ENCODE measurements at regions not wholly inside any gene's neighbourhood (a gene's known extent, or its start where the extent isn't known, plus 50 kb on each side); places are given as distances from the start of the nearest gene placed in this dataset.

DNA sequence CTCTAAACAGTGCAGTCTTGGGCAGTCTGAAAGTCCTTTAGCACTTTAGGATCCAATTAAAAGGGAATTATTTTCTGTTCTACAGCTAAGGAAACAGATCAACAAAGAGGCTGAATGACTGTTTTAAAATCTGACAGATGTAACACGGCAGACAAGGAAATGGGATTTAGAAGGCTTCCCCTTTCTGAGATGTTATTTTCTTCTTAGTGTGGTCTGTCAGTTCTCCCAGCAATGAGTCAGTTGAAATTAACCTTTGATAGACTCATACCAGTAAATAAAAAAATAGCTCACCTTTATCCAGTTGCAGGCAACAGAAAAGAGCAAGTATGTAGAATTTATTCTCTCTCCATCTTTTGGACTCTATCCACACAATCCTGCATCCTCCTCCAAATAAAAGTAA is 98.1 kb downstream of the NEDD1 start:
- Histone ChIP-seq H3K9me3 (ENCODE audit: insufficient read depth, low read depth) (no peaks in the 10 kb centered on the region), H3K4me3 (no peak overlapping the region), H3K27ac (no peak overlapping the region), H3K27me3 (ENCODE audit: insufficient read depth, low read depth) (peaks cover 31% of the 10 kb centered on the region), H3F3A (ENCODE audit: insufficient read depth, low read depth) (no peaks in the 10 kb centered on the region), H3K4me1 (replicated peaks; ENCODE audit: insufficient read depth) (no peaks in the 10 kb centered on the region), H3K36me3 (ENCODE audit: low read depth) (no peaks in the 10 kb centered on the region), H2AFZ (no peak overlapping the region), H3K79me2 (ENCODE audit: low read depth) (no peaks in the 10 kb centered on the region), H3K9me2 (ENCODE audit: insufficient read depth) (no peaks in the 10 kb centered on the region), H4K20me1 (ENCODE audit: insufficient read depth) (no peaks in the 10 kb centered on the region), H3K4me2 (no peak overlapping the region)
- TF ChIP-seq, protein P1, sequence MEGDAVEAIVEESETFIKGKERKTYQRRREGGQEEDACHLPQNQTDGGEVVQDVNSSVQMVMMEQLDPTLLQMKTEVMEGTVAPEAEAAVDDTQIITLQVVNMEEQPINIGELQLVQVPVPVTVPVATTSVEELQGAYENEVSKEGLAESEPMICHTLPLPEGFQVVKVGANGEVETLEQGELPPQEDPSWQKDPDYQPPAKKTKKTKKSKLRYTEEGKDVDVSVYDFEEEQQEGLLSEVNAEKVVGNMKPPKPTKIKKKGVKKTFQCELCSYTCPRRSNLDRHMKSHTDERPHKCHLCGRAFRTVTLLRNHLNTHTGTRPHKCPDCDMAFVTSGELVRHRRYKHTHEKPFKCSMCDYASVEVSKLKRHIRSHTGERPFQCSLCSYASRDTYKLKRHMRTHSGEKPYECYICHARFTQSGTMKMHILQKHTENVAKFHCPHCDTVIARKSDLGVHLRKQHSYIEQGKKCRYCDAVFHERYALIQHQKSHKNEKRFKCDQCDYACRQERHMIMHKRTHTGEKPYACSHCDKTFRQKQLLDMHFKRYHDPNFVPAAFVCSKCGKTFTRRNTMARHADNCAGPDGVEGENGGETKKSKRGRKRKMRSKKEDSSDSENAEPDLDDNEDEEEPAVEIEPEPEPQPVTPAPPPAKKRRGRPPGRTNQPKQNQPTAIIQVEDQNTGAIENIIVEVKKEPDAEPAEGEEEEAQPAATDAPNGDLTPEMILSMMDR (conservative IDR thresholded peaks at IDR 0.05), result no peak
- intact Hi-C loops (cut with micrococcal nuclease; ENCODE audit: unreplicated experiment), result no loop called here
- BruUV-seq (replicated peaks), result no TSS peak
- ChIA-PET CTCF (no interaction called here), POLR2A (ENCODE audit: unreplicated experiment) (no interaction called here)
- no peak for DNase-seq

DNA sequence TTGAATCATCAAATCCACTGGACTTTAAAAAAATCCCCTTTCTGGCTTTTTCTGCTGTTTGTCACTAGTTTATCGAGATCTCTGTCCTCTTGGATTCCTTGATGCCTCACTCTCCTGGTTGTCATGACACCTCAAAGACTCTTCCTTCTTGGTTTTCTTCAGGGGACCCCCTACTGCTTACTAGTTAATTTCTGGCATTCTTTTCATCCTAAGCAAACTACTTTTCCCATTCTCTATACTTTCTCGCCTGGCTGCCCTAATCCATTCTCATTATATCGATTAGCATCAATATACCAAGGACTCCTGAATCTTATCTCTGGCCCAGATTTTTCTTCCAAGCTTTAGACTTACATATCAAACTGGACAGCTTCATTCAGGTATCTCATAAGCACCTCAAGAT is 98.6 kb downstream of the NEDD1 start:
- H3K79me2 ChIP-seq (ENCODE audit: low read depth), result no peaks in the 10 kb centered on the region
- CTCF ChIA-PET, result no interaction called here
- no peak for TF ChIP-seq EZH2 (IDR thresholded peaks at IDR 0.05; ENCODE audit: low read depth)
- TF ChIP-seq, protein P1 (conservative IDR thresholded peaks at IDR 0.05), result no peak
- H3K27me3 ChIP-seq (ENCODE audit: insufficient read depth, low read depth), result peaks cover 26% of the 10 kb centered on the region
- no peak overlapping the region for H3K4me2 ChIP-seq
- H3K4me3 ChIP-seq, result no peak overlapping the region
- H2AFZ ChIP-seq, result no peak overlapping the region
- intact Hi-C loops (cut with micrococcal nuclease; ENCODE audit: unreplicated experiment), result no loop called here
- no peak overlapping the region for H3K27ac ChIP-seq
- no peaks in the 10 kb centered on the region for H3K36me3 ChIP-seq (ENCODE audit: low read depth)
- DNase-seq, result no peak
- H3K9me2 ChIP-seq (ENCODE audit: insufficient read depth), result no peaks in the 10 kb centered on the region
- H4K20me1 ChIP-seq (ENCODE audit: insufficient read depth), result no peaks in the 10 kb centered on the region
- no peaks in the 10 kb centered on the region for H3F3A ChIP-seq (ENCODE audit: insufficient read depth, low read depth)
- H3K4me1 ChIP-seq (replicated peaks; ENCODE audit: insufficient read depth), result no peaks in the 10 kb centered on the region
- BruUV-seq (replicated peaks), result no TSS peak
- POLR2A ChIA-PET (ENCODE audit: unreplicated experiment), result no interaction called here
- no peaks in the 10 kb centered on the region for H3K9me3 ChIP-seq (ENCODE audit: insufficient read depth, low read depth)

GRCh38 chr12:97006585-97006984 is 99.5 kb downstream of the NEDD1 start:
- Histone ChIP-seq H3K27me3 (ENCODE audit: insufficient read depth, low read depth) (peaks cover 20% of the 10 kb centered on the region), H4K20me1 (ENCODE audit: insufficient read depth) (no peaks in the 10 kb centered on the region), H2AFZ (no peak overlapping the region), H3K4me3 (no peak overlapping the region), H3K79me2 (ENCODE audit: low read depth) (no peaks in the 10 kb centered on the region), H3K4me1 (replicated peaks; ENCODE audit: insufficient read depth) (no peaks in the 10 kb centered on the region), H3K4me2 (no peak overlapping the region), H3K36me3 (ENCODE audit: low read depth) (no peaks in the 10 kb centered on the region), H3K9me2 (ENCODE audit: insufficient read depth) (no peaks in the 10 kb centered on the region), H3K9me3 (ENCODE audit: insufficient read depth, low read depth) (no peaks in the 10 kb centered on the region), H3K27ac (no peak overlapping the region), H3F3A (ENCODE audit: insufficient read depth, low read depth) (no peaks in the 10 kb centered on the region)
- TF ChIP-seq, protein P1 (conservative IDR thresholded peaks at IDR 0.05), result no peak
- no peak for TF ChIP-seq EZH2 (IDR thresholded peaks at IDR 0.05; ENCODE audit: low read depth)
- CTCF ChIA-PET, result no interaction called here
- POLR2A ChIA-PET (ENCODE audit: unreplicated experiment), result no interaction called here
- BruUV-seq (replicated peaks), result no TSS peak
- intact Hi-C loops (cut with micrococcal nuclease; ENCODE audit: unreplicated experiment), result no loop called here
- DNase-seq, result no peak
